Keratinocyte (primary cell): ENCODE measurements at regions not wholly inside any gene's neighbourhood (a gene's known extent, or its start where the extent isn't known, plus 50 kb on each side); places are given as distances from the start of the nearest gene placed in this dataset.

ENCODE experiments used
- DNase-seq: peaks from one replicate; pipeline ENCODE4 v3.0.0-alpha.2; 2011; ENCODE audit warnings: low read depth, missing footprints, low spot score
- FAIRE-seq: peaks from 2 replicates; lab custom pipeline; 2011; peaks lifted over from hg19 to GRCh38; lab: Jason Lieb, UNC
- H2AFZ ChIP-seq: 2 replicates; pipeline ENCODE4 v1.6.0; 2012; ENCODE audit warnings: low read length, control low read depth, inconsistent platforms; ENCODE audit not compliant: control insufficient read depth
- H3K27ac ChIP-seq: 2 replicates; pipeline ENCODE4 v1.5.1; 2011; ENCODE audit warnings: low read length; ENCODE audit not compliant: control insufficient read depth, insufficient read depth
- H3K27me3 ChIP-seq: 3 replicates; pipeline ENCODE4 v1.6.0; 2011; ENCODE audit warnings: low read length; ENCODE audit not compliant: control insufficient read depth, insufficient read depth; ENCODE audit errors: extremely low read depth
- H3K36me3 ChIP-seq, 2 experiments: 2 replicates in 1 of 2; 3 replicates in 1 of 2; pipeline ENCODE4 v1.5.1; 2011; ENCODE audit warnings: low read length in 2 of 2, mild to moderate bottlenecking in 1 of 2; ENCODE audit not compliant: control insufficient read depth in 2 of 2, insufficient read depth in 2 of 2; ENCODE audit errors: extremely low read depth in 1 of 2
- H3K4me1 ChIP-seq: 3 replicates; pipeline ENCODE4 v1.5.1; 2011; ENCODE audit warnings: low read length; ENCODE audit not compliant: control insufficient read depth, insufficient read depth; ENCODE audit errors: extremely low read depth
- H3K4me2 ChIP-seq: 3 replicates; pipeline ENCODE4 v1.6.0; 2011; ENCODE audit warnings: low read depth, low read length; ENCODE audit not compliant: control insufficient read depth, insufficient read depth; ENCODE audit errors: extremely low read depth
- H3K4me3 ChIP-seq, 3 experiments: fragments of 200-600 bp in 1 of 3; sonication (generic) in 1 of 3; 2 replicates in 2 of 3; 3 replicates in 1 of 3; pipeline ENCODE4 v1.5.1; 2011 to 2016; ENCODE audit warnings: low read length in 3 of 3, mild to moderate bottlenecking in 3 of 3, control low read depth in 2 of 3, inconsistent platforms in 1 of 3, low read depth in 1 of 3, mixed read lengths in 1 of 3, mixed run types in 1 of 3, moderate library complexity in 1 of 3; ENCODE audit not compliant: control insufficient read depth in 2 of 3, insufficient read depth in 2 of 3; ENCODE audit errors: extremely low read depth in 1 of 3
- H3K79me2 ChIP-seq: 2 replicates; pipeline ENCODE4 v1.6.0; 2012; ENCODE audit warnings: low read length; ENCODE audit not compliant: control insufficient read depth, insufficient read depth
- H3K9ac ChIP-seq: 3 replicates; pipeline ENCODE4 v1.6.0; 2011; ENCODE audit warnings: low read length; ENCODE audit not compliant: control insufficient read depth, insufficient read depth; ENCODE audit errors: extremely low read depth
- H3K9me1 ChIP-seq: 3 replicates; pipeline ENCODE4 v1.6.0; 2011; ENCODE audit warnings: low read length; ENCODE audit not compliant: control insufficient read depth, insufficient read depth; ENCODE audit errors: extremely low read depth
- H3K9me3 ChIP-seq: 2 replicates; pipeline ENCODE4 v1.5.1; 2012; ENCODE audit warnings: low read depth, low read length; ENCODE audit not compliant: control insufficient read depth
- H4K20me1 ChIP-seq: 3 replicates; pipeline ENCODE4 v1.6.0; 2011; ENCODE audit warnings: low read length; ENCODE audit not compliant: control insufficient read depth, insufficient read depth; ENCODE audit errors: extremely low read depth
- CTCF ChIP-seq, 3 experiments: IDR thresholded peaks in 1 of 3; conservative IDR thresholded peaks in 1 of 3; optimal IDR thresholded peaks in 1 of 3; 2 replicates in 2 of 3; 3 replicates in 1 of 3; pipeline versions ENCODE3 to v1.5.1; 2011; ENCODE audit warnings: low read length in 3 of 3, mild to moderate bottlenecking in 3 of 3, moderate library complexity in 2 of 3, control low read depth in 1 of 3, inconsistent platforms in 1 of 3; ENCODE audit not compliant: insufficient read depth in 2 of 3; ENCODE audit errors: extremely low read depth in 1 of 3
- EZH2 ChIP-seq: IDR thresholded peaks from one replicate; pipeline ENCODE4 v1.6.1; 2012; ENCODE audit warnings: inconsistent platforms, mild to moderate bottlenecking, low read length, moderate library complexity
- dilution Hi-C: fragments of 300-500 bp; cut with MboI; formaldehyde crosslinking; loops from one replicate; pipeline ENCODE4 v1.7.0; 2020; ENCODE audit warnings: low sequenced_read_pairs; ENCODE audit not compliant: extremely low pct_ligation_motif_present

GRCh38 chr6:145235207-145235606 lies 500.1 kb downstream of the EPM2A start:
- Histone ChIP-seq H2AFZ (no peak overlapping the region), H3K9ac (no peak overlapping the region), H3K4me2 (no peak overlapping the region), H3K4me1 (no peaks in the 10 kb centered on the region), H4K20me1 (no peaks in the 10 kb centered on the region), H3K27ac (no peak overlapping the region), H3K4me3 (no peak overlapping the region), H3K79me2 (no peaks in the 10 kb centered on the region), H3K27me3 (peaks cover 3% of the 10 kb centered on the region), H3K9me3 (no peaks in the 10 kb centered on the region), H3K9me1 (no peaks in the 10 kb centered on the region), H3K36me3 (no peaks in the 10 kb centered on the region)
- DNase-seq (no peak), FAIRE-seq (no peak)
- TF ChIP-seq CTCF (optimal IDR thresholded peaks at IDR 0.05 in 1 of 3, IDR thresholded peaks at IDR 0.05 in 1 of 3, conservative IDR thresholded peaks at IDR 0.05 in 1 of 3; ENCODE audit: extremely low read depth in 1 of 3, insufficient read depth in 2 of 3, low read length in 3 of 3): no peak
- TF ChIP-seq EZH2: no peak
- dilution Hi-C loops: no loop called here

- FAIRE-seq (no peak), DNase-seq (no peak)
- Histone ChIP-seq H3K9me1 (no peaks in the 10 kb centered on the region), H3K27ac (no peak overlapping the region), H3K36me3 (no peaks in the 10 kb centered on the region), H3K4me3 (no peak overlapping the region), H3K9me3 (no peaks in the 10 kb centered on the region), H3K9ac (no peak overlapping the region), H3K27me3 (peaks cover 3% of the 10 kb centered on the region), H4K20me1 (no peaks in the 10 kb centered on the region), H3K4me1 (no peaks in the 10 kb centered on the region), H3K4me2 (no peak overlapping the region), H2AFZ (no peak overlapping the region), H3K79me2 (no peaks in the 10 kb centered on the region)
- TF ChIP-seq EZH2: no peak
- TF ChIP-seq CTCF (optimal IDR thresholded peaks at IDR 0.05 in 1 of 3, IDR thresholded peaks at IDR 0.05 in 1 of 3, conservative IDR thresholded peaks at IDR 0.05 in 1 of 3; ENCODE audit: extremely low read depth in 1 of 3, insufficient read depth in 2 of 3, low read length in 3 of 3): no peak
- dilution Hi-C loops: no loop called here
These were observed 496.5 kb downstream of the EPM2A start for GRCh38 chr6:145238787-145239186.
